Astrocyte (in vitro differentiated cells and primary cell): ENCODE measurements at regions not wholly inside any gene's neighbourhood (a gene's known extent, or its start where the extent isn't known, plus 50 kb on each side); places are given as distances from the start of the nearest gene placed in this dataset.

Source experiments
- DNase-seq: peaks from one replicate; pipeline ENCODE4 v3.0.0-alpha.2; 2010; ENCODE audit warnings: low read depth
- FAIRE-seq: peaks from 2 replicates; lab custom pipeline; 2011; peaks lifted over from hg19 to GRCh38; lab: Jason Lieb, UNC
- H2AFZ ChIP-seq: 2 replicates; pipeline ENCODE4 v1.6.0; 2012; ENCODE audit warnings: low read depth, low read length, inconsistent platforms
- H3K27ac ChIP-seq: 2 replicates; pipeline ENCODE4 v1.5.1; 2011; ENCODE audit warnings: low read depth, low read length, inconsistent platforms
- H3K27me3 ChIP-seq: 2 replicates; pipeline ENCODE4 v1.6.0; 2011; ENCODE audit warnings: low read length, inconsistent platforms; ENCODE audit not compliant: insufficient read depth
- H3K36me3 ChIP-seq: 2 replicates; pipeline ENCODE4 v1.5.1; 2011; ENCODE audit warnings: low read length, inconsistent platforms; ENCODE audit not compliant: insufficient read depth
- H3K4me1 ChIP-seq: 2 replicates; pipeline ENCODE4 v1.5.1; 2011; ENCODE audit warnings: low read length, inconsistent platforms; ENCODE audit not compliant: insufficient read depth
- H3K4me2 ChIP-seq: 2 replicates; pipeline ENCODE4 v1.6.0; 2012; ENCODE audit warnings: low read length, inconsistent platforms
- H3K4me3 ChIP-seq: 2 replicates; pipeline ENCODE4 v1.5.1; 2011; ENCODE audit warnings: low read depth, mild to moderate bottlenecking, low read length, inconsistent platforms; ENCODE audit not compliant: insufficient read depth
- H3K79me2 ChIP-seq: 2 replicates; pipeline ENCODE4 v1.6.0; 2012; ENCODE audit warnings: mild to moderate bottlenecking, low read length, inconsistent platforms; ENCODE audit not compliant: insufficient read depth
- H3K9ac ChIP-seq: 2 replicates; pipeline ENCODE4 v1.6.0; 2012; ENCODE audit warnings: mild to moderate bottlenecking, low read length, inconsistent platforms
- H3K9me3 ChIP-seq: 2 replicates; pipeline ENCODE4 v1.5.1; 2012; ENCODE audit warnings: low read depth, mild to moderate bottlenecking, low read length, inconsistent platforms; ENCODE audit not compliant: insufficient read depth
- H4K20me1 ChIP-seq: 2 replicates; pipeline ENCODE4 v1.6.0; 2012; ENCODE audit warnings: low read length, inconsistent platforms; ENCODE audit not compliant: insufficient read depth
- H3K27ac Mint-ChIP-seq: one replicate; pipeline ENCODE4 v1.8.0; 2021; ENCODE audit warnings: mild to moderate bottlenecking, mixed read lengths; ENCODE audit not compliant: unreplicated experiment
- H3K27me3 Mint-ChIP-seq: one replicate; pipeline ENCODE4 v1.8.0; 2021; ENCODE audit warnings: low read depth, mixed read lengths; ENCODE audit not compliant: unreplicated experiment
- H3K36me3 Mint-ChIP-seq: one replicate; pipeline ENCODE4 v1.8.0; 2021; ENCODE audit warnings: low read depth, mixed read lengths; ENCODE audit not compliant: unreplicated experiment
- H3K4me1 Mint-ChIP-seq: one replicate; pipeline ENCODE4 v1.8.0; 2021; ENCODE audit warnings: low read depth, mixed read lengths; ENCODE audit not compliant: unreplicated experiment
- H3K4me3 Mint-ChIP-seq: one replicate; pipeline ENCODE4 v1.8.0; 2021; ENCODE audit warnings: mild to moderate bottlenecking, moderate library complexity, mixed read lengths; ENCODE audit not compliant: unreplicated experiment
- H3K9me3 Mint-ChIP-seq: one replicate; pipeline ENCODE4 v1.8.0; 2021; ENCODE audit warnings: mild to moderate bottlenecking, mixed read lengths; ENCODE audit not compliant: unreplicated experiment
- CTCF ChIP-seq: IDR thresholded peaks from 2 replicates; pipeline ENCODE4 v1.5.1; 2011; ENCODE audit warnings: low read depth, mild to moderate bottlenecking, inconsistent platforms, low read length, moderate library complexity; ENCODE audit not compliant: insufficient read depth
- EZH2 ChIP-seq: IDR thresholded peaks from 2 replicates; pipeline ENCODE4 v1.6.1; 2012; ENCODE audit warnings: mild to moderate bottlenecking, low read length, inconsistent platforms; ENCODE audit not compliant: insufficient read depth

DNA sequence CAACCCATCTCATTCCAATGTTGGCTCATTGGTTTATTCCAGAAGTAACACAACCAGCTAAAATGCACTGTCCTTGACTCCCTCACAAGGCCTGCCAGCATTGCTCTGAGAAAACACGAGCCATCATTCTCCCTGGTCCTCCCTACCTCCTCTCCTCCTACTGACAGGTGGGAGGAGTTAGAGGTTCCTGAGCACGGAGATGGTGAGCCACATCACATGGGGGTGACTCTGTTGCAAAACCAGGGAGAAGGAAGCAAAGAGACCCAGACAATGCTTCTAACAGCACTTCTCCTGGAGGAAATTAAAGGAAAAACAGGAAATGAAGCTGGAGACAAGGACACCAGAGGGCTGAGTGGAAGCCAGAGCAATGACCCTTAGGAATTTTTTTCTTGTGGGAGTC, 667.4 kb downstream of the NTRK3 start:
- no peaks in the 10 kb centered on the region for H3K9me3 Mint-ChIP-seq

GRCh38 chr15:87582169-87582568, 674.4 kb downstream of the NTRK3 start:
- H3K27ac ChIP-seq: no peak overlapping the region
- H2AFZ ChIP-seq: no peak overlapping the region
- H3K4me3 Mint-ChIP-seq: no peak overlapping the region
- H3K4me3 ChIP-seq: no peak overlapping the region
- H3K27me3 Mint-ChIP-seq: peaks cover 18% of the 10 kb centered on the region
- peaks cover 8% of the 10 kb centered on the region for H3K27me3 ChIP-seq
- H3K79me2 ChIP-seq: no peaks in the 10 kb centered on the region
- H3K9me3 Mint-ChIP-seq: no peaks in the 10 kb centered on the region
- no peaks in the 10 kb centered on the region for H3K36me3 ChIP-seq
- no peak overlapping the region for H3K9ac ChIP-seq
- FAIRE-seq (no peak), DNase-seq (no peak)
- no peak overlapping the region for H3K27ac Mint-ChIP-seq
- H3K9me3 ChIP-seq: no peaks in the 10 kb centered on the region
- no peaks in the 10 kb centered on the region for H3K36me3 Mint-ChIP-seq
- no peaks in the 10 kb centered on the region for H4K20me1 ChIP-seq
- H3K4me1 Mint-ChIP-seq: peaks cover 2% of the 10 kb centered on the region
- TF ChIP-seq CTCF (no peak), EZH2 (no peak)
- no peaks in the 10 kb centered on the region for H3K4me1 ChIP-seq
- H3K4me2 ChIP-seq: no peak overlapping the region

More for the DNA sequence above, 667.4 kb downstream of the NTRK3 start:
- no peaks in the 10 kb centered on the region for H3K9me3 ChIP-seq
- Mint-ChIP-seq H3K27ac (no peak overlapping the region), H3K4me3 (no peak overlapping the region), H3K27me3 (peaks cover 17% of the 10 kb centered on the region), H3K4me1 (peaks cover 10% of the 10 kb centered on the region), H3K36me3 (no peaks in the 10 kb centered on the region)
- peaks cover 6% of the 10 kb centered on the region for H3K27me3 ChIP-seq
- H2AFZ ChIP-seq: no peak overlapping the region
- H4K20me1 ChIP-seq: no peaks in the 10 kb centered on the region
- no peak overlapping the region for H3K27ac ChIP-seq
- DNase-seq (no peak), FAIRE-seq (no peak)
- H3K4me2 ChIP-seq: no peak overlapping the region
- TF ChIP-seq EZH2: no peak
- no peak for TF ChIP-seq CTCF
- no peak overlapping the region for H3K4me3 ChIP-seq
- H3K79me2 ChIP-seq: no peaks in the 10 kb centered on the region
- no peaks in the 10 kb centered on the region for H3K36me3 ChIP-seq
- no peak overlapping the region for H3K9ac ChIP-seq
- H3K4me1 ChIP-seq: no peaks in the 10 kb centered on the region

DNA sequence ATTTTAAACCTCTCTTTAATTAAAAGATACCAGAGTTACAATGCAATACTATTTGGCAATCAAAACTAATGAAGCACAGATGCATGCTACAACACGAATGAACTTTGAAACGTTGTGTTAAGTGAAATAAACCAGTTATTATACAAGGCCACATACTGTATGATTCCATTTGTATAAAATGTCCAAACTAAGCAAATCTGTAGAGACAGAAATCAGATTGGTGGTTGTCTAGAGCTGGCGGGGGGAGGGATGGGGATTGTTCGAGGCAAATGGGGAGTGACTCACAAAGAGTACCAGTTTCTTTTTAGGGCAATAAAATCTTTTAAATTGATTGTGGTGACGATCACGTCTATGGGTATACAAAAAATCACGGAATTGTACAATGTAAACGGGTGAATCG, 677.0 kb downstream of the NTRK3 start:
- no peaks in the 10 kb centered on the region for H3K36me3 ChIP-seq
- TF ChIP-seq EZH2: no peak
- TF ChIP-seq CTCF: no peak
- no peaks in the 10 kb centered on the region for H4K20me1 ChIP-seq
- no peak overlapping the region for H3K27ac Mint-ChIP-seq
- no peaks in the 10 kb centered on the region for H3K9me3 ChIP-seq
- FAIRE-seq (no peak), DNase-seq (no peak)
- no peaks in the 10 kb centered on the region for H3K79me2 ChIP-seq
- no peaks in the 10 kb centered on the region for H3K4me1 ChIP-seq
- H3K9ac ChIP-seq: no peak overlapping the region
- H3K36me3 Mint-ChIP-seq: no peaks in the 10 kb centered on the region
- no peak overlapping the region for H3K4me3 ChIP-seq
- no peaks in the 10 kb centered on the region for H3K9me3 Mint-ChIP-seq
- H3K27me3 ChIP-seq: peaks cover 4% of the 10 kb centered on the region
- no peak overlapping the region for H2AFZ ChIP-seq
- peaks cover 2% of the 10 kb centered on the region for H3K4me1 Mint-ChIP-seq
- H3K4me3 Mint-ChIP-seq: no peak overlapping the region
- H3K4me2 ChIP-seq: no peak overlapping the region
- H3K27me3 Mint-ChIP-seq: peaks cover 8% of the 10 kb centered on the region
- H3K27ac ChIP-seq: no peak overlapping the region
